ENCODE measurements at regions not wholly inside any gene's neighbourhood (a gene's known extent, or its start where the extent isn't known, plus 50 kb on each side); places are given as distances from the start of the nearest gene placed in this dataset.

DNA sequence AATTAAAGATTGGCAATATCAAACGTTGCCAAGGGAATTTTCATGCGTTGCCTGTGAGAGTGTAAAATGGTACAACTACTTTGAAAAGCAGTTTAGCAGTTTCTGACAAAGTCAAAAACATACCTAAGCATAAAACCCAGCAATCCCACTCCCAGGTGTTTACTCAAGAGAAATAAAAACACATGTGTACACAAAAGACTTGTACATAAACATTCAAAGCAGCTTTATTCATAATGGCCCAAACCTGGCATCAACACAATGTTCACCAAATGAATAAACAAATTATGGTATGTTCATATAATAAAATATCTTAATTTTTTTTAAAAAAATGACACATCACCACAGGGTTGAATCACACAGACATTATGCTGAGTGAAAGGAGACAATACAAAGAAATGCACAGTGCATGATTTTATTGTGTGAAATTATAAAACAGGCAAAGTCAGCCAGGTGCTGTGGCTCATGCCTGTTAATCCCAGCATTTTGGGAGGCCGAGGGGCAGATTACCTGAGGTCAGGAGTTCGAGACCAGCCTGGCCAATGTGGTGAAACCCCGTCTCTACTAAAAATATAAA, 240.4 kb upstream of the MARCKS start:
- no peak for TF ChIP-seq POLR2A (IDR thresholded peaks at IDR 0.05)
- TF ChIP-seq, protein P1, sequence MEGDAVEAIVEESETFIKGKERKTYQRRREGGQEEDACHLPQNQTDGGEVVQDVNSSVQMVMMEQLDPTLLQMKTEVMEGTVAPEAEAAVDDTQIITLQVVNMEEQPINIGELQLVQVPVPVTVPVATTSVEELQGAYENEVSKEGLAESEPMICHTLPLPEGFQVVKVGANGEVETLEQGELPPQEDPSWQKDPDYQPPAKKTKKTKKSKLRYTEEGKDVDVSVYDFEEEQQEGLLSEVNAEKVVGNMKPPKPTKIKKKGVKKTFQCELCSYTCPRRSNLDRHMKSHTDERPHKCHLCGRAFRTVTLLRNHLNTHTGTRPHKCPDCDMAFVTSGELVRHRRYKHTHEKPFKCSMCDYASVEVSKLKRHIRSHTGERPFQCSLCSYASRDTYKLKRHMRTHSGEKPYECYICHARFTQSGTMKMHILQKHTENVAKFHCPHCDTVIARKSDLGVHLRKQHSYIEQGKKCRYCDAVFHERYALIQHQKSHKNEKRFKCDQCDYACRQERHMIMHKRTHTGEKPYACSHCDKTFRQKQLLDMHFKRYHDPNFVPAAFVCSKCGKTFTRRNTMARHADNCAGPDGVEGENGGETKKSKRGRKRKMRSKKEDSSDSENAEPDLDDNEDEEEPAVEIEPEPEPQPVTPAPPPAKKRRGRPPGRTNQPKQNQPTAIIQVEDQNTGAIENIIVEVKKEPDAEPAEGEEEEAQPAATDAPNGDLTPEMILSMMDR (IDR thresholded peaks at IDR 0.05): no peak

Measured in esophagus squamous epithelium (tissue), 4 donors.